H1 (cell line): ENCODE measurements at regions not wholly inside any gene's neighbourhood (a gene's known extent, or its start where the extent isn't known, plus 50 kb on each side); places are given as distances from the start of the nearest gene placed in this dataset.

ENCODE experiments used
- CTCF ChIA-PET: fragments of 300-600 bp; sonication (Branson Sonifier 250); formaldehyde crosslinking; loops from one replicate; lab custom pipeline; 2021; ENCODE audit not compliant: partially characterized antibody; lab: Charles Lee
- POLR2A ChIA-PET: fragments of 300-600 bp; sonication (Branson Sonifier 250); formaldehyde crosslinking; loops from one replicate; lab custom pipeline; 2021; ENCODE audit warnings: inconsistent platforms; ENCODE audit not compliant: partially characterized antibody; lab: Charles Lee
- DNase-seq, 2 experiments: peaks; one replicate each; pipeline versions ENCODE4 v3.0.0 to v3.0.0-alpha.2; 2010 to 2022; ENCODE audit warnings: low spot score in 2 of 2, low read depth in 1 of 2, mixed read lengths in 1 of 2
- FAIRE-seq: peaks from 2 replicates; lab custom pipeline; 2011; peaks lifted over from hg19 to GRCh38; lab: Jason Lieb, UNC
- H2AFZ ChIP-seq: 2 replicates; pipeline ENCODE4 v1.8.1; 2012; ENCODE audit warnings: low read length, inconsistent platforms
- H2AK5ac ChIP-seq: 2 replicates; pipeline ENCODE4 v1.6.1; 2013; ENCODE audit warnings: low read depth, low read length
- H2BK120ac ChIP-seq: replicated peaks from 2 replicates; pipeline ENCODE3; 2013; ENCODE audit warnings: low read depth, low read length, inconsistent platforms
- H2BK12ac ChIP-seq: 2 replicates; pipeline ENCODE4 v1.6.1; 2013; ENCODE audit warnings: low read depth, low read length
- H2BK15ac ChIP-seq: 2 replicates; pipeline ENCODE4 v1.6.1; 2013; ENCODE audit warnings: low read length
- H2BK20ac ChIP-seq: 2 replicates; pipeline ENCODE4 v1.6.1; 2013; ENCODE audit warnings: low read length
- H2BK5ac ChIP-seq: 2 replicates; pipeline ENCODE4 v1.6.1; 2013; ENCODE audit warnings: low read depth, low read length
- H3K14ac ChIP-seq: 2 replicates; pipeline ENCODE4 v1.6.1; 2013; ENCODE audit warnings: inconsistent platforms; ENCODE audit not compliant: insufficient read length
- H3K18ac ChIP-seq: 2 replicates; pipeline ENCODE4 v1.6.1; 2013; ENCODE audit warnings: low read length; ENCODE audit errors: extremely low read depth
- H3K23ac ChIP-seq: 2 replicates; pipeline ENCODE4 v1.6.1; 2013; ENCODE audit warnings: inconsistent platforms; ENCODE audit not compliant: insufficient read length
- H3K23me2 ChIP-seq: 2 replicates; pipeline ENCODE4 v1.6.1; 2013; ENCODE audit warnings: low read depth, low read length
- H3K27ac ChIP-seq: 2 replicates; pipeline ENCODE4 v1.6.1; 2011; ENCODE audit warnings: low read depth, low read length, inconsistent platforms
- H3K27me3 ChIP-seq, 4 experiments: replicated peaks in 1 of 4; 1 replicate in 1 of 4; 2 replicates in 3 of 4; pipeline versions ENCODE4 v1.6.1 to v1.8.1; 2011 to 2013; ENCODE audit warnings: low read length in 3 of 4, mild to moderate bottlenecking in 3 of 4, inconsistent platforms in 2 of 4, mixed read lengths in 2 of 4, moderate library complexity in 1 of 4; ENCODE audit not compliant: control insufficient read depth in 3 of 4, insufficient read depth in 3 of 4; ENCODE audit errors: extremely low read depth in 1 of 4
- H3K36me3 ChIP-seq, 4 experiments: 2 replicates each; pipeline versions ENCODE4 v1.6.1 to v1.8.1; 2011 to 2013; ENCODE audit warnings: mild to moderate bottlenecking in 4 of 4, low read length in 3 of 4, moderate library complexity in 2 of 4, control low read depth in 1 of 4, inconsistent platforms in 1 of 4; ENCODE audit not compliant: insufficient read depth in 4 of 4, control insufficient read depth in 2 of 4
- H3K4ac ChIP-seq: replicated peaks from 2 replicates; pipeline ENCODE3; 2013; ENCODE audit warnings: low read length, low read depth, mixed read lengths, inconsistent platforms; ENCODE audit not compliant: insufficient read length
- H3K4me1 ChIP-seq, 4 experiments: replicated peaks in 1 of 4; 1 replicate in 1 of 4; 2 replicates in 3 of 4; pipeline versions ENCODE4 v1.6.1 to v1.8.1; 2011 to 2013; ENCODE audit warnings: low read length in 3 of 4, inconsistent platforms in 2 of 4, mixed read lengths in 1 of 4; ENCODE audit not compliant: insufficient read depth in 4 of 4, control insufficient read depth in 3 of 4
- H3K4me2 ChIP-seq, 2 experiments: 2 replicates each; pipeline versions ENCODE4 v1.6.1 to v1.8.1; 2011 to 2013; ENCODE audit warnings: low read depth in 2 of 2, low read length in 2 of 2, control low read depth in 1 of 2, inconsistent platforms in 1 of 2, mild to moderate bottlenecking in 1 of 2; ENCODE audit not compliant: insufficient read depth in 1 of 2
- H3K4me3 ChIP-seq, 4 experiments: fragments of 200-600, 300-600 bp in 1 of 4; sonication (generic), shearing (Covaris generic), sonication (Bioruptor Twin) in 1 of 4; 2 replicates each; pipeline versions ENCODE4 v1.5.1 to v1.8.1; 2011 to 2016; ENCODE audit warnings: low read length in 4 of 4, low read depth in 3 of 4, control low read depth in 2 of 4, inconsistent platforms in 2 of 4, mild to moderate bottlenecking in 2 of 4, mixed read lengths in 1 of 4, moderate library complexity in 1 of 4; ENCODE audit not compliant: insufficient read depth in 2 of 4; ENCODE audit errors: extremely low read depth in 1 of 4
- H3K56ac ChIP-seq: replicated peaks from 2 replicates; pipeline ENCODE3; 2013; ENCODE audit warnings: low read depth, mild to moderate bottlenecking, mixed read lengths, low read length, inconsistent platforms; ENCODE audit not compliant: insufficient read length
- H3K79me1 ChIP-seq: 2 replicates; pipeline ENCODE4 v1.6.1; 2013; ENCODE audit warnings: low read depth, low read length, control low read depth
- H3K79me2 ChIP-seq, 2 experiments: 2 replicates each; pipeline versions ENCODE4 v1.6.1 to v1.8.1; 2012 to 2013; ENCODE audit warnings: low read length in 2 of 2, mild to moderate bottlenecking in 2 of 2, inconsistent platforms in 1 of 2; ENCODE audit not compliant: insufficient read depth in 2 of 2, control insufficient read depth in 1 of 2
- H3K9ac ChIP-seq, 4 experiments: replicated peaks in 1 of 4; 1 replicate in 1 of 4; 2 replicates in 3 of 4; pipeline versions ENCODE4 v1.6.1 to v1.8.1; 2011 to 2013; ENCODE audit warnings: low read depth in 3 of 4, low read length in 3 of 4, control low read depth in 2 of 4, mild to moderate bottlenecking in 2 of 4, moderate library complexity in 2 of 4, inconsistent platforms in 1 of 4; ENCODE audit errors: extremely low read depth in 1 of 4
- H3K9me3 ChIP-seq, 2 experiments: 2 replicates each; pipeline versions ENCODE4 v1.6.1 to v1.8.1; 2012 to 2013; ENCODE audit warnings: mild to moderate bottlenecking in 2 of 2, moderate library complexity in 2 of 2, control low read depth in 1 of 2, inconsistent platforms in 1 of 2, low read depth in 1 of 2, low read length in 1 of 2, mixed read lengths in 1 of 2; ENCODE audit not compliant: insufficient read depth in 2 of 2
- H4K20me1 ChIP-seq, 2 experiments: replicated peaks in 1 of 2; 2 replicates each; pipeline versions ENCODE3 to v1.8.1; 2011 to 2013; ENCODE audit warnings: inconsistent platforms in 2 of 2, low read length in 2 of 2, mild to moderate bottlenecking in 1 of 2; ENCODE audit not compliant: insufficient read depth in 2 of 2, control insufficient read depth in 1 of 2
- H4K5ac ChIP-seq: 2 replicates; pipeline ENCODE4 v1.6.1; 2013; ENCODE audit warnings: low read length, low read depth, mixed read lengths, inconsistent platforms; ENCODE audit not compliant: insufficient read length
- H4K8ac ChIP-seq: 2 replicates; pipeline ENCODE4 v1.8.0; 2013; ENCODE audit warnings: mild to moderate bottlenecking, moderate library complexity, low read length, inconsistent platforms; ENCODE audit not compliant: insufficient read depth; ENCODE audit errors: extremely low read depth
- H4K91ac ChIP-seq: replicated peaks from 2 replicates; pipeline ENCODE3; 2013; ENCODE audit warnings: low read length, mixed read lengths, inconsistent platforms; ENCODE audit not compliant: insufficient read length
- BRCA1 ChIP-seq: IDR thresholded peaks from 2 replicates; pipeline ENCODE4 v1.6.1; 2012; ENCODE audit warnings: low read depth, low read length, improper control_type of control experiment
- CTCF ChIP-seq, 3 experiments: IDR thresholded peaks; 1 replicate in 2 of 3; 2 replicates in 1 of 3; pipeline versions ENCODE4 v1.5.1 to v1.6.1; 2011; ENCODE audit warnings: low read length in 3 of 3, mild to moderate bottlenecking in 3 of 3, inconsistent platforms in 2 of 3, low read depth in 1 of 3, moderate library complexity in 1 of 3; ENCODE audit not compliant: insufficient read depth in 1 of 3; ENCODE audit errors: control extremely low read depth in 1 of 3
- EP300 ChIP-seq, 2 experiments: IDR thresholded peaks; 1 replicate in 1 of 2; 2 replicates in 1 of 2; pipeline ENCODE4 v1.6.1; 2011 to 2012; ENCODE audit warnings: low read depth in 2 of 2, low read length in 2 of 2, mild to moderate bottlenecking in 2 of 2, borderline replicate concordance in 1 of 2, inconsistent platforms in 1 of 2, moderate library complexity in 1 of 2
- GTF2F1 ChIP-seq: IDR thresholded peaks from 2 replicates; pipeline ENCODE4 v1.6.1; 2012; ENCODE audit warnings: low read depth, low read length, improper control_type of control experiment, borderline replicate concordance
- HDAC6 ChIP-seq: IDR thresholded peaks from one replicate; pipeline ENCODE4 v1.7.1; 2012; ENCODE audit warnings: low read depth, mild to moderate bottlenecking, inconsistent platforms, low read length, moderate library complexity
- SIN3A ChIP-seq, 2 experiments: IDR thresholded peaks in 1 of 2; conservative IDR thresholded peaks in 1 of 2; 2 replicates each; pipeline ENCODE4 v1.6.1; 2011 to 2012; ENCODE audit warnings: low read length in 2 of 2, improper control_type of control experiment in 1 of 2, low read depth in 1 of 2, mild to moderate bottlenecking in 1 of 2
- TEAD4 ChIP-seq: IDR thresholded peaks from 2 replicates; pipeline ENCODE4 v1.6.1; 2012; ENCODE audit warnings: low read depth, low read length, inconsistent platforms, mixed read lengths
- WGBS, 2 experiments: shearing (Covaris generic) in 1 of 2; methylation state at CpG; one replicate each; pipeline versions ENCODE4 v1.1.6 to v1.1.7; 2013 to 2015; ENCODE audit warnings: low lambda C conversion rate in 2 of 2, mixed read lengths in 2 of 2, inconsistent platforms in 1 of 2, low coverage in 1 of 2, missing lambda C conversion rate in 1 of 2; ENCODE audit not compliant: insufficient replicate concordance in 2 of 2, insufficient coverage in 1 of 2, insufficient read length in 1 of 2; ENCODE audit errors: extremely low coverage in 1 of 2, missing lambda C conversion rate in 1 of 2; 5-methylcytosine and 5-hydroxymethylcytosine counted together
- TF ChIP-seq, protein P1 (sequence below): IDR thresholded peaks from 2 replicates; pipeline ENCODE4 v1.6.1; 2012; ENCODE audit warnings: inconsistent platforms

- WGBS, 2 experiments = 100% methylated on average over 1 of the region's 1 CpG; no CpG with 5 or more reads in 1 of the 2 experiments
- no peak for FAIRE-seq
- TF ChIP-seq HDAC6 = no peak
- no peak for TF ChIP-seq GTF2F1
- no peak for TF ChIP-seq BRCA1
- no peak for TF ChIP-seq SIN3A (conservative IDR thresholded peaks at IDR 0.05 in 1 of 2, IDR thresholded peaks at IDR 0.05 in 1 of 2; ENCODE audit: low read depth in 1 of 2, low read length in 2 of 2)
- TF ChIP-seq CTCF (IDR thresholded peaks at IDR 0.05; ENCODE audit: control extremely low read depth in 1 of 3, insufficient read depth in 1 of 3, low read depth in 1 of 3, low read length in 3 of 3) = no peak
- no peak for TF ChIP-seq TEAD4
- TF ChIP-seq EP300 (IDR thresholded peaks at IDR 0.05; ENCODE audit: borderline replicate concordance in 1 of 2, low read depth in 2 of 2, low read length in 2 of 2) = no peak
- TF ChIP-seq, protein P1, sequence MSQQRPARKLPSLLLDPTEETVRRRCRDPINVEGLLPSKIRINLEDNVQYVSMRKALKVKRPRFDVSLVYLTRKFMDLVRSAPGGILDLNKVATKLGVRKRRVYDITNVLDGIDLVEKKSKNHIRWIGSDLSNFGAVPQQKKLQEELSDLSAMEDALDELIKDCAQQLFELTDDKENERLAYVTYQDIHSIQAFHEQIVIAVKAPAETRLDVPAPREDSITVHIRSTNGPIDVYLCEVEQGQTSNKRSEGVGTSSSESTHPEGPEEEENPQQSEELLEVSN = no peak
Observed at GRCh38 chr3:106575029-106575428, 706.2 kb upstream of the CBLB start.

More at GRCh38 chr3:106575029-106575428, 706.2 kb upstream of the CBLB start:
- no peak overlapping the region for H4K5ac ChIP-seq
- no peak for DNase-seq
- no peak overlapping the region for H3K9ac ChIP-seq
- H2BK12ac ChIP-seq = no peak overlapping the region
- no peaks in the 10 kb centered on the region for H3K79me2 ChIP-seq
- no peak overlapping the region for H3K4ac ChIP-seq
- no peaks in the 10 kb centered on the region for H3K9me3 ChIP-seq
- no peak overlapping the region for H3K23ac ChIP-seq
- H2BK15ac ChIP-seq = no peak overlapping the region
- H4K8ac ChIP-seq = no peak overlapping the region
- no peaks in the 10 kb centered on the region for H3K4me1 ChIP-seq
- no peak overlapping the region for H2BK120ac ChIP-seq
- H3K56ac ChIP-seq = no peak overlapping the region
- no peak overlapping the region for H3K27ac ChIP-seq
- ChIA-PET POLR2A (no interaction called here), CTCF (interaction anchor here (0.9 to 2.2 kb wide), 3 partner anchors 9 to 489 kb away, joined by 3 to 8 read pairs (median 6); no protein-coding TSS in a partner anchor)
- H3K4me2 ChIP-seq = no peak overlapping the region
- no peak overlapping the region for H4K91ac ChIP-seq
- no peak overlapping the region for H3K14ac ChIP-seq
- no peaks in the 10 kb centered on the region for H3K79me1 ChIP-seq
- no peak overlapping the region for H2BK5ac ChIP-seq
- H2BK20ac ChIP-seq = no peak overlapping the region
- H3K4me3 ChIP-seq = no peak overlapping the region
- H2AK5ac ChIP-seq = no peak overlapping the region
- no peaks in the 10 kb centered on the region for H3K23me2 ChIP-seq
- no peaks in the 10 kb centered on the region for H3K27me3 ChIP-seq
- H3K36me3 ChIP-seq = no peaks in the 10 kb centered on the region
- no peaks in the 10 kb centered on the region for H4K20me1 ChIP-seq
- no peak overlapping the region; the same call in 1 of the 2 replicates for H2AFZ ChIP-seq
- H3K18ac ChIP-seq = no peak overlapping the region
